HG02938 (cell line): ENCODE measurements at regions not wholly inside any gene's neighbourhood (a gene's known extent, or its start where the extent isn't known, plus 50 kb on each side); places are given as distances from the start of the nearest gene placed in this dataset.
"Not testable (repeated sequence)": the region's sequence is repeated elsewhere in the genome, so short reads cannot be mapped to it uniquely, and the experiment has no call there.

Experiments
- ATAC-seq: cut with Tn5 transposase; IDR thresholded peaks from one replicate; pipeline ENCODE4 v1.9.1; 2021; ENCODE audit warnings: mild to moderate bottlenecking, moderate library complexity; ENCODE audit not compliant: unreplicated experiment

- no peak for ATAC-seq
Observed at GRCh38 chr6:165173484-165173883, 135.9 kb downstream of the C6orf118 start.

- no peak for ATAC-seq
Observed at GRCh38 chr6:165167861-165168260, 141.5 kb downstream of the C6orf118 start.

GRCh38 chr6:165167311-165167710 is 142.1 kb downstream of the C6orf118 start:
- ATAC-seq = no peak

- no peak for ATAC-seq
Observed at GRCh38 chr6:165163519-165163918, 145.9 kb downstream of the C6orf118 start.

- ATAC-seq = no peak
Observed at GRCh38 chr6:165159460-165159859, 149.9 kb downstream of the C6orf118 start.

GRCh38 chr6:165146456-165146855 is 162.9 kb downstream of the C6orf118 start:
- ATAC-seq = no peak

- no peak for ATAC-seq
Observed at GRCh38 chr6:165135889-165136288, 173.5 kb downstream of the C6orf118 start.

GRCh38 chr6:165129086-165129485 is 180.3 kb downstream of the C6orf118 start:
- ATAC-seq = no peak

- not testable (repeated sequence) for ATAC-seq
Observed at GRCh38 chr6:165127743-165128142, 181.7 kb downstream of the C6orf118 start.

- not testable (repeated sequence) for ATAC-seq
Observed at GRCh38 chr6:165124681-165125080, 184.7 kb downstream of the C6orf118 start.

- ATAC-seq = no peak
Observed at GRCh38 chr6:165119231-165120020, 190.0 kb downstream of the C6orf118 start.

GRCh38 chr6:165118736-165119135 is 190.7 kb downstream of the C6orf118 start:
- ATAC-seq = no peak

- no peak for ATAC-seq
Observed at GRCh38 chr6:165117806-165118205, 191.6 kb downstream of the C6orf118 start.

GRCh38 chr6:165117121-165117520 is 192.3 kb downstream of the C6orf118 start:
- ATAC-seq = no peak

GRCh38 chr6:165110860-165111259 is 198.5 kb downstream of the C6orf118 start:
- ATAC-seq = no peak

GRCh38 chr6:165109011-165109410 is 200.4 kb downstream of the C6orf118 start:
- ATAC-seq = no peak

GRCh38 chr6:165106261-165106660 is 203.1 kb downstream of the C6orf118 start:
- ATAC-seq = no peak

- ATAC-seq = no peak
Observed at GRCh38 chr6:165098165-165098564, 211.2 kb downstream of the C6orf118 start.

- no peak for ATAC-seq
Observed at GRCh38 chr6:165096868-165097267, 212.5 kb downstream of the C6orf118 start.

GRCh38 chr6:165096209-165096608 is 213.2 kb downstream of the C6orf118 start:
- ATAC-seq = no peak

GRCh38 chr6:165092881-165093595 is 216.4 kb downstream of the C6orf118 start:
- no peak for ATAC-seq

GRCh38 chr6:165091121-165091785 is 218.2 kb downstream of the C6orf118 start:
- no peak for ATAC-seq
